DMS 273 (cell line): ENCODE measurements at regions not wholly inside any gene's neighbourhood (a gene's known extent, or its start where the extent isn't known, plus 50 kb on each side); places are given as distances from the start of the nearest gene placed in this dataset.

ENCODE experiments used
- DNase-seq: peaks from one replicate; lab custom pipeline; 2025; ENCODE audit not compliant: unreplicated experiment; lab: John Stamatoyannopoulos, UW

GRCh38 chr1:40914927-40915569 is 52.9 kb upstream of the CITED4 start:
- peak; percentile 90 for DNase-seq

- no peak for DNase-seq
Measured at GRCh38 chr1:40915581-40915980, 53.4 kb upstream of the CITED4 start.

GRCh38 chr1:40917995-40918711 is 56.0 kb upstream of the CITED4 start:
- no peak for DNase-seq

- no peak for DNase-seq
Measured at GRCh38 chr1:40919475-40920011, 57.4 kb upstream of the CITED4 start.

GRCh38 chr1:40921522-40921921 is 58.0 kb upstream of the CTPS1 start:
- no peak for DNase-seq

GRCh38 chr1:40921981-40922677 is 57.4 kb upstream of the CTPS1 start:
- DNase-seq = no peak

GRCh38 chr1:40922969-40923368 is 56.5 kb upstream of the CTPS1 start:
- DNase-seq = peak; percentile 91

- no peak for DNase-seq
Measured at GRCh38 chr1:40923511-40924020, 55.9 kb upstream of the CTPS1 start.

- DNase-seq = no peak
Measured at GRCh38 chr1:40924767-40925166, 54.7 kb upstream of the CTPS1 start.

- DNase-seq = no peak
Measured at GRCh38 chr1:40925834-40926410, 53.6 kb upstream of the CTPS1 start.

GRCh38 chr1:40926441-40926840 is 53.1 kb upstream of the CTPS1 start:
- DNase-seq = no peak

- no peak for DNase-seq
Measured at GRCh38 chr1:40927781-40928180, 51.7 kb upstream of the CTPS1 start.

- DNase-seq = peak; percentile 91
Measured at GRCh38 chr1:40928699-40929098, 50.8 kb upstream of the CTPS1 start.

- DNase-seq = peak; percentile 91
Measured at GRCh38 chr1:40929155-40929554, 50.3 kb upstream of the CTPS1 start.
